SHP77 (cell line): ENCODE measurements at regions not wholly inside any gene's neighbourhood (a gene's known extent, or its start where the extent isn't known, plus 50 kb on each side); places are given as distances from the start of the nearest gene placed in this dataset.
"Not testable (repeated sequence)": the region's sequence is repeated elsewhere in the genome, so short reads cannot be mapped to it uniquely, and the experiment has no call there.

Source experiments
- DNase-seq, 2 experiments: peaks; one replicate each; lab custom pipeline; 2025; lab: John Stamatoyannopoulos, UW

- peak; percentile 62 to 78 for DNase-seq
Observed at GRCh38 chr4:179285696-179286095, 1843.5 kb upstream of the AGA start.

DNA sequence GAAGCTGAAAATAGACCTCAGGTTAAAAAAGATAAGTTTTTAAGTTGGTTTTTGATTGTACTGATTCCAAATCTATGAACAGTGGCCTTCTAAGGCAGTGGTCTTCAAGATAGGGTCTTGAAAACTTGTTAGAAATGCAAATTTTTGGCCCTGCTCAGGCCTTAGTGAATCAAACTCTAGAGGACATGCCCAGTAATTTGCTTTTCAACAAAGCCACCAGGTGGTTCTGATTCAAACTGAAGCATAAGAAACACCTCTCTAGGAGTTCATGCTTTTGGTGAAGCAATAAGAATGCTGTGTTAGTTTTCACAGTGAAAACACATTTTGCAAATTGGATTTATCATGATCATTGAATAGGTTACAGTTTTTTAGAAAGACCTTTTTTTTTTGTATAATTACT, 1849.4 kb upstream of the AGA start:
- DNase-seq = no peak

GRCh38 chr4:179292468-179292867, 1850.2 kb upstream of the AGA start:
- no peak for DNase-seq

DNA sequence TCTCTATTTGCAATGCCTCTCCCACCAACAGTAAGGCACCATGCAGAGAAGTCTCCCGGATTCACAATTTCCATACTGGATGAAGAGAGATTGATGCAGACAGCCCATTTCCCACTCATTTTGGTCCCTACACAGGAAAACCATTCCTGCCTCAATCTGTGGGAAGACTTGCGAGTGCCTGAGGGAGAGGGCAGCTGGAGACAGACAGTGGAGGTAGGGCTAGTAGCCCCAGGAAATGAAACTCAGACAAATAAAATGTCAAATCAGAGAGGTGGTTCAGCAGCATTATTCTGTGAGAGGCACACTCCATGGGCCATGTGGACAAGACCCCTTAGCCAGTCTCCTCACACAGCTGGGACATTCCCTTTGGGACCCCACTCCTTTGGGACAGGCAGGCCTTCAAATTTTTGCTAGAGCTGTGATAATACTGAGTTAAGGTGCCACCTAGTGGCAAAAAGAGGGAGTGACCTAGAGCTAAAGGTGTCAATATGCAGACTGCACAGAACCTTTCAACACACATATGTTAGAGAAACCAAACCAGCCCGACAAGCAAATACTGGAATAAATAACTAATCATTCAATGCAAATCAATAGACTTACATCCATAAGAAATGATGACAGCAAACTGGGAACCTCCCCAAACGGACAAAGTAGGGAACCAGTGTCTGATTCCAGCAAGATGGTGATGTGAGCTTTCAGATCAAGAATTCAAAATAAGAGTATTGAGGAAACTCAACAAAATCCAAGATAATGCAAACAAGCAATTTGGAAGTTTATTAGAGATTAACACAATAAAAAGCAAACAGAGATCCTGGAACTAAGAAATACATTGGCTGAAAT, 1865.3 kb upstream of the AGA start:
- DNase-seq = peak in 1 of 2 experiments; percentile 31

GRCh38 chr4:179313823-179314222, 1871.6 kb upstream of the AGA start:
- no peak for DNase-seq

DNA sequence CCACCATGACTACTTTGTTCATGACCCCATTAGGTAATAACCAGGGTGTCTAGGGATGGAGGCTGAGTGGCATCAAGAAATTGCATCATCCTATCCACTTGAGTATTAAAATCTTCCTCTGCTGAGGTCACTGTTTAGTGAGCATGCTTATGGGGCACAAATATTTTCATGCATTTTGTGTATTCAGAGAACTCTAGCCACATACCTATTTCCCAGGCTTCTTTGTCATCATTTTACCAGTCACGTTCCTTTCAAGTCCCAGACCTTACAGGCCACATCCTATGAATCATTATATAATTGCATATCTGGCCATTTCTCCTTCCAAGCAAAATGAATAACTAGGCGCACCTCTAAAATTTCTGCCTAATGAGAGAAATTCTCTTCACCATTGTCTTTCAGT, 1882.9 kb upstream of the AGA start:
- no peak for DNase-seq

GRCh38 chr4:179328627-179329026, 1886.4 kb upstream of the AGA start:
- peak in 1 of 2 experiments; percentile 27 for DNase-seq

- no peak for DNase-seq
Observed at GRCh38 chr4:179331362-179331761, 1889.1 kb upstream of the AGA start.

DNA sequence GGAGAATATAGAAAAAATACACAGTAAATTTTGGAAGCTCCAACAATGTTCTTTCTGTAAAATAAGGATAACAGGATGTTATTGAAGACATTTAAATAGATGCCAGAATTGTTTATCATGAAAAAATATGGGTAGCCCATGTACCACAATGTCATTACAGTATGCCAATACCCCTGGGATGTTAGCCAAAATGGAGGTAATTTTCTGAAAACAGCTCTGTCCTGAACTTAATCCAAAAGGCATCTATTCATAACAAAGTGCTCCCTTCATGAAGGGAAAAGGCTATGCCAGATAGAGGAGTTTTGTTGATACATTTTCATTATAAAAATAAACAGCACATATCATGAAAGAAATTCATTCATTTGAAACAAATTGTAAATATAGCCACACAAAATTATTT, 1902.6 kb upstream of the AGA start:
- DNase-seq = no peak

- DNase-seq = no peak
Observed at GRCh38 chr4:179352221-179352620, 1910.0 kb upstream of the AGA start.

- DNase-seq = no peak
Observed at GRCh38 chr4:179353786-179354185, 1911.5 kb upstream of the AGA start.

DNA sequence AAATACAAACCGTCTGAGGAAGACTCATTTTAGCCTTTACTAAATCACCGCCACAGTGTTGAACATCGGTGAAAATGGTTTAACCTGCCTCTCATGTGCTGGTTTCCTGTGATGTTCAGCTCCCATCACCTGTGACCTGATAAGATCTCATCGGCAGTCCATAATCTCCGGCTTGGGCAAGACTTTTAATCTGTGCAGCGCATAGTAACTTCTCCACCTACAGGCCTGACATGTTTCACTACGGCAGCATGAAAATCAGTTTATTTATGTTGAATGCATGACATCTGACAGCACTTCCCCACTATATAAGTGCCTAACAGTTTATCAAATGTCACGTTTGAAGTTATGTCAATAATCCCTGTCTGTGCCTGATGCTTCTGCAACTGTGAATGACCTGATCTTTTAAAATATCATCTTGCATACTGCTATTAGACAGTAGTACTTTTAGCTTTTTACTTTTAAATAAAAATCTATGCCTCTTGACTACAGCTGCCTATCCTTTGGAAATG, 1919.8 kb upstream of the AGA start:
- DNase-seq = no peak

DNA sequence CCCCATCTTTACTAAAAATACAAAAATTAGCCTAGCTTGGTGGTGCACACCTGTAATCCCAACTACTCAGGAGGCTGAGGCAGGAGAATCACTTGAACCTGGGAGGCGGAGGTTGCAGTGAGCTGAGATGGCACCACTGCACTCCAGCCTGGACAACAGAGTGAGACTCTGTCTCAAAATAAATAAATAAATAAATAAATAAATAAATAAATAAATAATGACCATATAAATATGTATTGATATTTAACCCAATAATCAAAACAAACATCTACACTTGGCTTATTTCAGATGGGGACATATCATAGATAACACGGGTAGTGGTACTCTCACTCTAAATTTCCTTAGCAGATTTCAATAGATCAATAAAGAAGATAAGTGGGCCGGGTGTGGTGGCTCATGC, 1923.7 kb upstream of the AGA start:
- not testable (repeated sequence) for DNase-seq

GRCh38 chr4:179372242-179372641, 1930.0 kb upstream of the AGA start:
- no peak for DNase-seq

- DNase-seq = no peak
Observed at GRCh38 chr4:179372746-179373145, 1930.5 kb upstream of the AGA start.

GRCh38 chr4:179378847-179379246, 1936.6 kb upstream of the AGA start:
- not testable (repeated sequence) for DNase-seq

DNA sequence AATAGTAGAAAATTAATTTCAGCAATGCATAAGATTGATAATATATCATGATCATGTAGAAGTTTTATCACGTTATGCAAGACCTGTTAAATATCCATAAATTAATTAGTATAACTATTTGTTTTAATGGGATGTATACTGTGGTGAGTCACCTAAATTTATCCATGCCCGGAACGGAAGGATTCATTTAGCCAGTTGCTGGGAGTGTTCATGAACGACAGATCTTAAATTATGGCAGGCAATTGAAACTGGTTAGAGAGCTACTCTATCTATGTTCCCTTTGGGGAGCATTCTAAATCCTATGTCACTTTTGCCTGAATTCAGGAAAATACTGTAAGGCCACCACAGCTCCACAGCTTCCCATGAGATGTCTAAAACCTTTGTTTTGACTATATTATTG, 1950.5 kb upstream of the AGA start:
- DNase-seq = no peak

- no peak for DNase-seq
Observed at GRCh38 chr4:179398414-179398813, 1956.2 kb upstream of the AGA start.

GRCh38 chr4:179399054-179399782, 1957.0 kb upstream of the AGA start:
- DNase-seq = no peak

DNA sequence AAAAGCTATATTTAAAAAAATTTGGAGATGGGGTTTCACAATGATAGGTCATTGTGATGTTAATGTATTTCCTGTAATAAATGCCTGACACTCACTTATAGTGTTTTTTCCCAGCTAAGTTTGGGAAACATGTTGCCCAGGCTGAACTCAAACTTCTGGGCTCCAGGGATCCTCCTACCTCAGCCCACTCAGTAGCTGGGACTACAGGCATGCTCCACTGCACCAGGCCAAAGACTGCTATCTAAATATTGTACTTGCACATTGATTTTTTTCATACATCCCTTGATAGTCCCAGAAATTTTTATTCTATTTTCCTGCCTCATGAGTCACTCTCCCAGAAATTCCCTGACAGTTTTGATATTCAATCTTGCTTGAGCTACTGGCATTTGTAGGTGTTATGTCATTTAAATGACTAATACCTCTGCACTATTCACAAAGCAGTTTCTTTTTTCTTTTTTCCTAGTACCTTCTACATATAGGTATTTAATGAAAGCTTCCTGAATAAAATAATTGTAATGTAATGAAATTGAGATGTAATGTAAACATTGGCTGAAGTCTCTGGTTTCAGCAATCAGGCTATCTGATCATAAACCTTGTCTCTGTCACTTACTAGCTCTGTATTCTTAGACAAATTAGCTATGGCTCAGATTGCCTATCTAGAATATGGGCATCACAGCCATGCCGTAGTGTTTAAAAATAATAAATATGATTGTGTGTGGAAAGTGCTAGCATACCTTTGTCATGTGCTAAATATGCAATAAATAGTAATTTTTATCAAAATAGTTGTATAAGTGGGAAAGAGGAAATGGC, 1973.0 kb upstream of the AGA start:
- peak in 1 of 2 experiments; percentile 15 for DNase-seq

- DNase-seq = peak; percentile 67 to 78
Observed at GRCh38 chr4:179415847-179416223, 1973.6 kb upstream of the AGA start.

DNA sequence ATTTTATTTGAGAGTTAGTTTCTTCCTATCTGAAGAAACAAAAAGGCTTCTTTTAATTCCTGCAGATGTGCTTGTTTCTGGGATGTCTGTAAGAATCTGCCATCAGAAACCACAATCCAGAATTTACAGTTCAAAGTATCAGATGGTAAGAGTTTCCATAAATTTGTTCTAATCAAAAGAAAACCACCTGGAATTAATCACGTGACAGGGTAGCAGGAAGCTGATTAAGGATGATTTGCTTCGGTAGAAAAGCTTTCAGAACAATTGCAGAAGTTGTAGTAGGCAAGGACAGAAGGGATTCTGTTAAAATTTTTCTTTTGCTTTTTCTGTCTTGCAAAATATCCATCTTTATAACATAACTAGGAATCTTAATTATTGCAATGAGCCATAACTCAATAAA, 1975.1 kb upstream of the AGA start:
- DNase-seq = no peak
